ENCODE measurements at regions not wholly inside any gene's neighbourhood (a gene's known extent, or its start where the extent isn't known, plus 50 kb on each side); places are given as distances from the start of the nearest gene placed in this dataset.

GRCh38 chr3:159856590-159857104 lies 132.0 kb upstream of the IL12A start:
- no peak for DNase-seq

DNA sequence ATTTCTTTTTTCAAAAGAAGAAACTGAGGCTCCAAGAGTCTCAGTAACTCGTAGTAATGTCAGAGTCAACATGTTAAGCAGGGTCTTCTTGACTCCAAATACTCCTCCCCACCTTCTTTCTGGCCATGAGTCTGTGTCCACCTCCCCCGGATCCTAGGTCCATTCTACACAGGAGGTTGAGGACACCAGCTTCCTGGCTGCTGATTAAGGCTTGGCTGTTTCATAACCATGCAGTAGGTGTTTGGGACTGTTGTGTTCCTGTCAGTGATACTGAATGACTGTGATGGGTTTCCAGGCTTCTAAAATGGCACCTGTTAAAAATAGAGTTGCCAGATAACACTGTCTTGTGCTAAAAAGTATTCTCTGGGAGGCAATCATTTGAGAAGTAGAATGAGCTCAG lies 130.8 kb upstream of the IL12A start:
- DNase-seq, result no peak

DNA sequence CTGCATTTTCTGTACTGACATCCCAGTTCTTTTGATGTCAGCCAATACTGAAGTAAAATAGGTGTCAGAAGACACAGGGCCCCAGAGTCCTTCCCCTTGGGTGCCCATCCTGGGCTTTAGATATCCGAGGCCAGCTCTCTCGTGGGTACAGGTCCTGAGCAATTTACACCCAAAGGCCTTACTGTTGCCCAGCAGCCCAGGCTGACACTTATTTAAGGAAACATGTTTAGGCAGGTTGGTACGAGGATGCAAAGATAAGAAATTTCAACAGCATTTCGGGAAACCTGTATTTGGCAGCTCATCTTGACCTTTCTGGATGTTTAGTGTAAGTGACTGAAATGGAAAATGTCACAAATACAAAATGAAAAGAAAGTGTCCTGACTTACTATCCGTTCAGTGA lies 130.0 kb upstream of the IL12A start:
- no peak for DNase-seq

- DNase-seq, result no peak
These were observed 129.2 kb upstream of the IL12A start for GRCh38 chr3:159859424-159859823.

- DNase-seq, result no peak
These were observed 128.8 kb upstream of the IL12A start for GRCh38 chr3:159859836-159860235.

DNA sequence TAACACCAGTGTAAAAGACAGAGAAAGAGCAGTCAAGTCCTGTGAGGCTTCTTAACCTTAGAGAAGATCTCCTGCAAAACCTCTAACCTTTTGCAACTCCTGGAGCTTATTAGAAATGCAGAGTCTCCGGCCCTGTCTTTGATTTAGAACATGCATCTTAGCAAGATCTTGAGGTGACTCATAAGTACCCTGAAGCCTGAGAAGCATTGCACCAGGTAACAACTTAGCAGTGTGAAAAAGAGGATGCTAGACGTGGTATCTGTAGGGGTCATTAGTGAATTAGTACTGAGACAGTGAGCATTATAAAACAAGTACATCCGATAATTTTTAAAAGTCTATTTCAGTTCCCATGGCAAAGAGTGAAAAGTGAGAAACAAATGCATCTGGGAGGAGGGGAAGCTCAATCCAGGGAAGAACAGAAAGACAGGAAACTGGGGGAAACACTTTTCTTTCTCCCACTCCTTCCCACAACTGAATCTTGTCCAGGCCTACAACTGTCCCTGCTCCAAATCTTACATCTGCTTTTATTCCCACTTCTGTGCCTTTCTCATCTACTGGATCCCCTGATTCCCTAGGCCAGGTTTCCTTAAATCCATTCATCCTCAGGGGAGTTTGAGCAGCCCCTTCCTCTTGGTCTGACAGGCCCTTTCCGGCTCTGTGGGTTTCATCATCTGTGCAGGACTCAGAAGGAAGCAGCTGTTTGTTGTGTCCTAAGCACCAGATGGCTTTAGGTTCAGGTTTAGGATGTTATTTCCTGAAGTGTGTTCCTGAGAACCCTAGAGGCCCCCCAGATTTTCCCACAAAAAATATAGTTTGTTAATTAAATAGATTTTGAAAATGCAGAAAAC lies 128.1 kb upstream of the IL12A start:
- DNase-seq, result no peak

DNA sequence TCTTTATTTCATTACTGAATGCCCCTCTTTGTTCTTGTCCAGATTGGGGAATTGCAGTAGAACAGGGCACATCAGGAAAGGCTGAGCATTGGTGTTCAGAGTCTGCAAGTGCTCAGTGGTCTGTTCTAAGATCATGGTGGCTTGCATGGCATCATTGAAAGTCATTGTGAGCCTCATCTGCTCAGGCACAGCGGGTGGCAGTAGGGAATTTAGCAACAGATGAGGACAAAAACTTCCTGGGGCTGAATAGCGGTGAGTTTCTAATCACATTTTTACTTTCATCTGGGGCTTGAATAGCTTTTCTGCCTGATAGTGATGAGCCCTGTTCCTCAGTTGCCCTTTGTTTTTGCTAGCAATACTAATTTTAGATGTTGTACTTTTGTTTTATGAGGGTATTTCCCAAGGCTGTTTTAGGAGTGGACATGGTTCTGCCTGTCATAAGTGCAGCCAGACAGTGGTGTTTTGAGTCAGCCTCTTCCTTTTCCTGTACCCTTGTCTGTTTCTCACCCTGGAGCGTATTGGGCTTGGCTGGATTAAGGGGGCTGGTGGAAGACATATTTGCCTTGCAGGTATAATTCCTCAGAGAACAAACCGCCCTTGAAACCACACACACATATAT lies 127.2 kb upstream of the IL12A start:
- DNase-seq, result no peak

GRCh38 chr3:159865041-159865579 lies 123.5 kb upstream of the IL12A start:
- DNase-seq, result no peak

DNA sequence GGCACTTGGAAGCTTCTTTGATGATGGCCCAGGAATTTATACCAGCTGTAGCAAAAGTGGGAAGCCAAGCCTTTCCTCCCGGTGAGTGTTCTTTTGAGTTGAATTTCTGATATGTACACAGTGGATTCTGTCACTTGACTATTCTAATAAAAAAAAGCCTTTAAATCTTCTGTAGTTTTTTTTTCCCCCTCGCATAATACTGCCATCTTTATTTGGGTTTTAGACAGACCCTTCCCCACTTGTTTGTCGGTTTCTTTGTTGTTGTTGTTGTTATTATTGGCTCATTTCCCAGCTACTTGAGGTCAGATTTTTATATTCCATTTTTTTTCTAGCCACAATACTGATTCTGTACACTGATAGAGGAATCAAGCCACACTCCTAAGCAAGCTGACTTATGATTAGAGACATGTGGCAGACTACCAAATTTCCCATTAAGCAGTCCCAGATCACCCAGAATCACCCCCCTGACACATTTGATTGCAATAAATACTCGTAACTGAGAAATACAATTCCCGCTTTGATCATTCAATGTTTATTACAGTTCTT lies 122.4 kb upstream of the IL12A start:
- no peak for DNase-seq

- DNase-seq, result no peak
These were observed 121.3 kb upstream of the IL12A start for GRCh38 chr3:159867372-159867771.

- DNase-seq, result no peak
These were observed 117.9 kb upstream of the IL12A start for GRCh38 chr3:159870723-159871122.

GRCh38 chr3:159872374-159873109 lies 116.1 kb upstream of the IL12A start:
- no peak for DNase-seq

GRCh38 chr3:159875116-159875515 lies 113.5 kb upstream of the IL12A start:
- DNase-seq, result no peak

DNA sequence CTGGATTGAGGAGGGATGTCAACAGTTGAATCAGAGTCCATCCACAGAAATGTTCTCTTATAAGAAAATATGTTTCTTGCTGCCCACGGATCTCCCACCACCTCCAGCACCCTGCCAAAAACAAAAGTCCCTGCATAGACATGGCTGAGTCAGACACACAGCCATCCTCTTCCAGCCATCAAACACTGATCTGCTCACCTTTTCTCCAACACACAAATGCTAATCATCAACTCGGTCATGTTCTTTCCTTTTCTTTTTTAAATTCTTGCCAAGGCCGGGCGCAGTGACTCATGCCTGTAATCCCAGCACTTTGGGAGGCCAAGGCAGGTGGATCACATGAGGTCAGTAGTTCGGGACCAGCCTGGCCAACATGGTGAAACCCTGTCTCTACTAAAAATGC lies 110.7 kb upstream of the IL12A start:
- no peak for DNase-seq

DNA sequence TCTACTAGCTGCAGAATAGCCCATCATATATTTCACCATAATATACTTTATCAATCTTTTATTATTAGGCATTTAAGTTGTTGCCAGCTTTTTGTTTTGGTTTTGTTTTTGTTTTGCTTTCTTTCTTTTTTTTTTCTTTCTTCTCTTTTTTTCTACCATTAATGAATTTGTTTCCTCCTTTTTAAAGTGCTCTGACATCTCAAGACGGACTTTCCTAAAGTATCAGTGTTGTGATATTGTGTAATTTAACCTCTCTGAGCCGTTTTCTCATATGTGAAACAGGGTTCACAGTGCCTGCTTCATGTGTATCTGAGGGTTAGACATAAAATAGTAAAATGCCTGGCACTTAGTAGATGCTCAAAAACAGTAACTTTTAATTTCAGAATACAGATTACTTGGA lies 109.5 kb upstream of the IL12A start:
- no peak for DNase-seq

DNA sequence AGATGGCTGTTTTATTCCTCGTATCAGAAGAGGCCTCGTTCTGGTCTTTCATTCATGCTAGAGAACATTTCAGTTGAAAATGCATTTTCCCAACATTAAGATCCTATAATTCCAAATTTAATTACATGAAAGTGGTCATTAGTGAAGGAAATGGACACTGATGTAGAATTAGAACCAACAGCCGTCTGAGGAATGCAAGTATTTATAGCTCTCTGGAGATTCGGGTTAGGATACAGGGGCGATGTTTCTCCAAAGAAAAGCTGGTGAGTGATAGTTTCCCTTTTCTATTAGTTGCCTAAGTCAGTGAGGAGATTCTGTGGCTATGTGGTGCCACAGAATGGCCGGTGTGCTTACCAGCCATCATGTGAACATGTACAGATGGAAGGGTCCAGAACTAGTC lies 109.0 kb upstream of the IL12A start:
- no peak for DNase-seq

GRCh38 chr3:159881208-159881607 lies 107.4 kb upstream of the IL12A start:
- DNase-seq, result no peak

GRCh38 chr3:159881828-159882309 lies 106.8 kb upstream of the IL12A start:
- no peak for DNase-seq

GRCh38 chr3:159882367-159882766 lies 106.3 kb upstream of the IL12A start:
- DNase-seq, result no peak

DNA sequence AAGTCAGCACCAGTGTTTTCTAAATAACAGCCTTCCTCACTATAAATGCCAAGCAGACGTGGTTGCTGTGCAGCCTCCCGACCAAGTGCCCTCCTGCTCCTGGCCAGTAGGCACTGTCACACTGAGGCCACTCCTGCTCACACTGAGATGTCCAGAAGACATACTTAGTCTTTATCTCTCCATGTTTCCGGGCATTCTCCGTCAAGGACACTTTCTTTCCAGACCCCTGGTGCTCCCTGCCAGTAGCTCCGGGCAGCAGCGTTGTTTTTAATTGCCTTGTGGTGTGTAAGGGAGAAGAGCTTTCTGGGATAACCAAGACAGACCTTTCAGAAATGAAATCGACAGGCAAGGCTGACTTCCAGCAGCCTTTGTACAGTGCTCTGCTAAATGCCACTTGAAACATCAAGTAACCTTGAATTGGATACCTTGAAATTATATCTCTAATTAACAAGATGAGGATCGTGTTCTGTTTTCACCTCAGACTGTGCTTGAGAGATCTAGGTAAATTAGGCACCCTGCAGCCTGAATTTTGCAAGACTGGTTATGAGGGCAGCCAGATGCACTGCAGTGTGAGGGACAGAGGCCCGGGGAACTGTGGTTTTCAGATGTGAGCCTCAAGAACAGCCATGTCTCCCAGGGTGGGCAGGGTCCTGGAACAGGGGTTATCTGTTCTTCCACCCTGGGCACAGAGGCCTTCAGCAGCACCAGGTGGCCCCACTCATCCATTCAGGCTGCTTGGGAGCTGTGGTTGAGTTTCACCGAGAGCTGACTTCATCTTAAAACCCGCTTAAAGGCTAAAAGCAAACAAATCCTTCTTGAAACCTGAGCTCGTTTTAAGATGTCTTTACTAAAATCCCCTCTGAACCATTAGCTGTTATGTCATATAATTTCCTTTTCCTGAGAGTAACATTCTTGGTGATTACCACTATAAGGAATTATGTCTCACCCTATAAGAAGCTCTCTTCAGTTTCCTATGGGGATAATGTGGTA lies 105.5 kb upstream of the IL12A start:
- no peak for DNase-seq

DNA sequence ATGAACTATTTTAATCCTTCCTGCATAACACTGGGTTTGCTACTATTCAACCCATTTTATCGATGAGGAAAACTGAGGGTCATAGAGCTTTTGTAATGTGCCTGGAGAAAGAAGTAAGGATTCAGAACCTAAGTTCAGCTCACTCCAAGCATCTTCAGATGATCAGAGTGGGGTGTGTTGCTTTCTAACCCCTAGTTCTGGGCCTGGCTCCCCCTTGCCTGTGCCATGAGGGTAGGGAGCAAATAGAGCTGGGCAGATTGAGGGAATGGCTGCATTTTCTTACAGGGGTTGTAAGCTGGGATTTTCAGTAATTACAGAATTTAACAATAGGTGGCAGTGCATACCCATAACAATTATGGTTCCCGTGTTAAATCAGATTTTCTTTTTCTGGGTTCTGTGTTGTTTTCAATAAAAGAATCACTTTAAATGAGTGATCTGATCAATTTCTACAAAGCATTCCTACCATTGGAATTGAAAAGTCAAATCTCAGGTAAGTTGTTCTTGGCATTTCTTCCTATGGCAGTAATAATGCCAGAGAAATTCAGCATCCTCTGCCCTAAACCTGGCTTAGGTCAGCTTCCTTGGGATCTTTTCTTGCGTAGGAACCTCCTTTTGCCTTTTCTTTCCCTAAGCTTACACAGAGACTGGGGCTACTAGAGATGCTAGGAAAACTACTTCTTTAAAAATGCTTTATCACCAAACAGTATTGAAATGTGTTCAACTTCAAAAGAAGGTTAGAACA lies 103.8 kb upstream of the IL12A start:
- peak; percentile 40 to 68 for DNase-seq
